Upper lobe of left lung (tissue), 6 donors: ENCODE measurements at regions not wholly inside any gene's neighbourhood (a gene's known extent, or its start where the extent isn't known, plus 50 kb on each side); places are given as distances from the start of the nearest gene placed in this dataset.

Experiments
- ATAC-seq, 2 donors: fragments of 200-7000 bp; cut with Tn5 transposase; one replicate each; pipeline ENCODE4 v1.9.1; 2022; ENCODE audit warnings: mild to moderate bottlenecking in 2 of 2, moderate library complexity in 2 of 2; ENCODE audit not compliant: low FRiP score in 2 of 2
- DNase-seq, 2 donors: peaks; one replicate each; pipeline ENCODE4 v3.0.0-alpha.2; 2019 to 2020
- H3K27ac ChIP-seq, 4 donors: fragments of 200-600 bp; sonication (generic); one replicate each; pipeline ENCODE4 v1.5.1; 2016 to 2019
- H3K27me3 ChIP-seq, 4 donors: fragments of 200-600 bp; sonication (generic); one replicate each; pipeline ENCODE4 v1.5.1; 2017 to 2019
- H3K36me3 ChIP-seq, 4 donors: fragments of 200-600 bp; sonication (generic); one replicate each; pipeline ENCODE4 v1.5.1; 2016 to 2019
- H3K4me1 ChIP-seq, 4 donors: fragments of 200-600 bp; sonication (generic); one replicate each; pipeline ENCODE4 v1.5.1; 2018 to 2019
- H3K4me3 ChIP-seq, 4 donors: fragments of 200-600 bp; sonication (generic); one replicate each; pipeline ENCODE4 v1.5.1; 2017 to 2019; ENCODE audit warnings: mild to moderate bottlenecking in 2 of 4, moderate library complexity in 1 of 4
- H3K9me3 ChIP-seq, 4 donors: fragments of 200-600 bp; sonication (generic); one replicate each; pipeline ENCODE4 v1.5.1; 2018 to 2019
- CTCF ChIP-seq, 6 experiments: fragments of 450-650 bp in 4 of 6; fragments of 200-600 bp in 2 of 6; sonication (generic) in 2 of 6; IDR thresholded peaks; one replicate each; pipeline ENCODE4 v1.5.1; 2016 to 2019; ENCODE audit warnings: antibody characterized with exemption in 6 of 6
- EP300 ChIP-seq, 4 donors: sonication (generic); formaldehyde crosslinking; IDR thresholded peaks; one replicate each; pipeline ENCODE4 v1.5.1; 2017; ENCODE audit warnings: antibody characterized with exemption in 4 of 4, control low read depth in 2 of 4
- POLR2A ChIP-seq, 4 donors: fragments of 450-650 bp; IDR thresholded peaks; one replicate each; pipeline ENCODE4 v1.5.1; 2016 to 2017; ENCODE audit warnings: antibody characterized with exemption in 4 of 4, mild to moderate bottlenecking in 2 of 4
- POLR2AphosphoS5 ChIP-seq, 2 donors: sonication (generic); formaldehyde crosslinking; IDR thresholded peaks; one replicate each; pipeline ENCODE4 v1.5.1; 2017; ENCODE audit warnings: antibody characterized with exemption in 2 of 2
- WGBS, 2 donors: methylation state at CpG; one replicate each; pipeline ENCODE4 v1.1.5; 2017 to 2018; 5-methylcytosine and 5-hydroxymethylcytosine counted together
- donor health status: DM: no; HTN: no; CAD: no; lungs with moderate emphysema.
- donor health status: DM: no; HTN: yes; CAD: no; lungs with severe emphysema.

- Histone ChIP-seq H3K27ac (no peak overlapping the region), H3K4me3 (no peak overlapping the region), H3K36me3 (no peaks in the 10 kb centered on the region), H3K9me3 (no peaks in the 10 kb centered on the region), H3K27me3 (no peaks in the 10 kb centered on the region), H3K4me1 (no peaks in the 10 kb centered on the region)
- DNase-seq: no peak
- TF ChIP-seq POLR2AphosphoS5 (IDR thresholded peaks at IDR 0.05) (no peak), POLR2A (IDR thresholded peaks at IDR 0.05) (no peak)
- WGBS, 2 donors: 62 to 82% methylated on average over 4 of the region's 4 CpGs
- no peak for ATAC-seq
Observed at GRCh38 chr3:5041315-5041714, 62.1 kb downstream of the BHLHE40 start.

- Histone ChIP-seq H3K36me3 (no peaks in the 10 kb centered on the region), H3K27ac (no peak overlapping the region), H3K4me1 (no peaks in the 10 kb centered on the region), H3K27me3 (no peaks in the 10 kb centered on the region), H3K4me3 (no peak overlapping the region), H3K9me3 (no peaks in the 10 kb centered on the region)
- TF ChIP-seq EP300 (IDR thresholded peaks at IDR 0.05) (no peak), POLR2AphosphoS5 (IDR thresholded peaks at IDR 0.05) (no peak), CTCF (IDR thresholded peaks at IDR 0.05) (no peak), POLR2A (IDR thresholded peaks at IDR 0.05) (no peak)
- 58 to 60% methylated on average over 2 of the region's 2 CpGs for WGBS, 2 donors
- ATAC-seq: no peak
- DNase-seq: no peak
Observed at GRCh38 chr3:5045961-5046360, 66.7 kb downstream of the BHLHE40 start.

GRCh38 chr3:5047764-5048419 lies 68.7 kb downstream of the BHLHE40 start:
- H3K27ac ChIP-seq: no peak overlapping the region
- no peaks in the 10 kb centered on the region for H3K4me1 ChIP-seq
- WGBS, 2 donors: 46 to 50% methylated on average over 3 of the region's 3 CpGs
- DNase-seq: no peak
- no peak for TF ChIP-seq POLR2A (IDR thresholded peaks at IDR 0.05)
- TF ChIP-seq EP300 (IDR thresholded peaks at IDR 0.05): no peak
- TF ChIP-seq CTCF (IDR thresholded peaks at IDR 0.05): no peak
- no peak for TF ChIP-seq POLR2AphosphoS5 (IDR thresholded peaks at IDR 0.05)
- no peak for ATAC-seq
- H3K9me3 ChIP-seq: no peaks in the 10 kb centered on the region
- no peaks in the 10 kb centered on the region for H3K27me3 ChIP-seq
- no peaks in the 10 kb centered on the region for H3K36me3 ChIP-seq
- H3K4me3 ChIP-seq: no peak overlapping the region

GRCh38 chr3:5051772-5052171 lies 70.3 kb upstream of the ARL8B start:
- no peaks in the 10 kb centered on the region for H3K36me3 ChIP-seq
- WGBS, 2 donors: 52 to 61% methylated on average over 3 of the region's 3 CpGs
- ATAC-seq: no peak
- no peak overlapping the region for H3K4me3 ChIP-seq
- no peak overlapping the region for H3K27ac ChIP-seq
- no peaks in the 10 kb centered on the region for H3K27me3 ChIP-seq
- H3K9me3 ChIP-seq: no peaks in the 10 kb centered on the region
- DNase-seq: no peak
- H3K4me1 ChIP-seq: peaks cover 0 to 17% (median 8%) of the 10 kb centered on the region in 4 donors
- TF ChIP-seq EP300 (IDR thresholded peaks at IDR 0.05) (no peak), CTCF (IDR thresholded peaks at IDR 0.05) (no peak), POLR2AphosphoS5 (IDR thresholded peaks at IDR 0.05) (no peak), POLR2A (IDR thresholded peaks at IDR 0.05) (no peak)

- 92 to 93% methylated on average over 3 of the region's 3 CpGs for WGBS, 2 donors
- H3K9me3 ChIP-seq: no peaks in the 10 kb centered on the region
- TF ChIP-seq EP300 (IDR thresholded peaks at IDR 0.05) (no peak), POLR2A (IDR thresholded peaks at IDR 0.05) (no peak), POLR2AphosphoS5 (IDR thresholded peaks at IDR 0.05) (no peak), CTCF (IDR thresholded peaks at IDR 0.05) (no peak)
- no peak for ATAC-seq
- H3K27me3 ChIP-seq: no peaks in the 10 kb centered on the region
- no peak for DNase-seq
- peaks cover 3 to 22% (median 11%) of the 10 kb centered on the region in 4 donors for H3K4me1 ChIP-seq
- H3K27ac ChIP-seq: no peak overlapping the region
- no peaks in the 10 kb centered on the region for H3K36me3 ChIP-seq
- H3K4me3 ChIP-seq: no peak overlapping the region
Observed at GRCh38 chr3:5052247-5052646, 69.8 kb upstream of the ARL8B start.
